PC-9 (cell line): ENCODE measurements at regions not wholly inside any gene's neighbourhood (a gene's known extent, or its start where the extent isn't known, plus 50 kb on each side); places are given as distances from the start of the nearest gene placed in this dataset.

Experiments used
- CTCF ChIP-seq: fragments of 200-600 bp; sonication (generic); conservative IDR thresholded peaks from 2 replicates; pipeline ENCODE4 v1.6.1; 2017; ENCODE audit warnings: mixed run types, antibody characterized with exemption, mild to moderate bottlenecking, moderate library complexity
- EZH2 ChIP-seq: fragments of 200-600 bp; sonication (generic); IDR thresholded peaks from 2 replicates; pipeline ENCODE4 v1.8.0; 2017; ENCODE audit warnings: antibody characterized with exemption, low read depth

DNA sequence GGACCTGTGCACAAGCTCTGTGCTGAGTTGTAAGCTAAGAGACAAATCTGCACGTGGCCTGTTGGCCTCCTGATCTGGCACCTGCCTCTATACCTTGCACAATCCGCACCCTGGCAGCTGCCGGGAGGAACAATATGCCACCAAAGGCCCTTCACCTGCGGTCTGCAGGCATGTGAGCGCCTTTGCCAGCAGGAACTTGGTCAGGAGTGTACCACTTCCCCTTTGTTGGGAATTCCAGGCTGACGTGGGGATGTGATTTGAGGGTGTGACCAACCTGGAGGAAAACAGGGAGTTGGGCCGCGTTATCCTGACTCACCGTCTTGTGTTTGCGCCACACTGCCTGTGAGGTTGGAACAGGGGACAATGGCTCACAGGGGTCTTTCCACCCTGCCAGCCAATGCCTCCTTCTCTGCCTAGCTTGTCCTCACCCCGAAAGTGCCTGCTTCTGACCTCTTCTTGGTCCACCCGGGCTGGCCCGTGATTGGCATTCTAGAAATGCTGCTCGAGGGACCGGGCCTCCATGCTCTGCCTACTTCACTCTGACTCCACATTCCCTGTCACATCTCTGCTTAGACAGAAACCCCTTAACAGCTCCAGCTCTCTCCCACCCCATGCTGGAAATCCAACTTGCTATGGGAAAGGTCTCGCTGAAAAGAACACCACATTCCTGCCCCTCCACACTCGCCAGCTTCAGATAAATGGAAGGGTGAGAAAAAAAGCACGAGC, 67.1 kb upstream of the MAP4K4 start:
- no peak for TF ChIP-seq CTCF
- no peak for TF ChIP-seq EZH2
